ENCODE measurements at regions not wholly inside any gene's neighbourhood (a gene's known extent, or its start where the extent isn't known, plus 50 kb on each side); places are given as distances from the start of the nearest gene placed in this dataset.

- TF ChIP-seq RNF2 (IDR thresholded peaks at IDR 0.05; ENCODE audit: borderline replicate concordance, low read depth, low read length, missing control alignments, poor library complexity, severe bottlenecking) (no peak), E2F6 (IDR thresholded peaks at IDR 0.05) (no peak), BCL11A (IDR thresholded peaks at IDR 0.05; ENCODE audit: low read depth in 2 of 2, low read length in 2 of 2) (no peak), MAX (IDR thresholded peaks at IDR 0.05) (no peak), SRF (IDR thresholded peaks at IDR 0.05; ENCODE audit: low read depth, low read length) (no peak), TAF1 (IDR thresholded peaks at IDR 0.05; ENCODE audit: low read depth, low read length) (no peak), HDAC2 (IDR thresholded peaks at IDR 0.05; ENCODE audit: borderline replicate concordance in 1 of 2, low read depth in 2 of 2, low read length in 2 of 2) (no peak), POLR2A (IDR thresholded peaks at IDR 0.05; ENCODE audit: control extremely low read depth in 1 of 2, low read depth in 2 of 2, low read length in 2 of 2) (no peak), PHF8 (conservative IDR thresholded peaks at IDR 0.05; ENCODE audit: low read depth, low read length) (no peak), SP4 (IDR thresholded peaks at IDR 0.05; ENCODE audit: low read length) (no peak), EZH2 (IDR thresholded peaks at IDR 0.05; ENCODE audit: low read depth, low read length, severe bottlenecking) (no peak), CTBP2 (IDR thresholded peaks at IDR 0.05; ENCODE audit: borderline replicate concordance, insufficient read depth, insufficient read length, low read length) (no peak), EGR1 (IDR thresholded peaks at IDR 0.05; ENCODE audit: borderline replicate concordance, low read depth, low read length) (no peak), ASH2L (IDR thresholded peaks at IDR 0.05; ENCODE audit: low read length) (no peak), CBX5 (IDR thresholded peaks at IDR 0.05; ENCODE audit: low read depth, low read length) (no peak)
Measured at GRCh38 chr1:214971071-214971470, 111.5 kb upstream of the KCNK2 start (continued).
